H9 (cell line): ENCODE measurements at regions not wholly inside any gene's neighbourhood (a gene's known extent, or its start where the extent isn't known, plus 50 kb on each side); places are given as distances from the start of the nearest gene placed in this dataset.

Source experiments
- DNase-seq: peaks from one replicate; pipeline ENCODE4 v3.0.0-alpha.2; 2017
- H2AFZ ChIP-seq: one replicate; pipeline ENCODE4 v1.6.1; 2013; ENCODE audit warnings: mild to moderate bottlenecking, low read length, control low read depth, moderate library complexity
- H2AK5ac ChIP-seq: 2 replicates; pipeline ENCODE4 v1.6.1; 2013; ENCODE audit warnings: low read length, control low read depth, mixed read lengths; ENCODE audit not compliant: insufficient read length
- H2BK120ac ChIP-seq: one replicate; pipeline ENCODE4 v1.6.1; 2013; ENCODE audit warnings: low read depth, mild to moderate bottlenecking, low read length, control low read depth, inconsistent platforms; ENCODE audit not compliant: poor library complexity, severe bottlenecking
- H2BK12ac ChIP-seq: 2 replicates; pipeline ENCODE4 v1.6.1; 2013; ENCODE audit warnings: low read length, control low read depth, mixed read lengths, low read depth; ENCODE audit not compliant: insufficient read length
- H2BK15ac ChIP-seq: 2 replicates; pipeline ENCODE4 v1.6.1; 2013; ENCODE audit warnings: low read depth, low read length, control low read depth
- H2BK20ac ChIP-seq: one replicate; pipeline ENCODE4 v1.6.1; 2013; ENCODE audit warnings: low read depth, mild to moderate bottlenecking, low read length, control low read depth, inconsistent platforms; ENCODE audit not compliant: poor library complexity, severe bottlenecking
- H2BK5ac ChIP-seq: 2 replicates; pipeline ENCODE4 v1.6.1; 2013; ENCODE audit warnings: low read length, control low read depth, mixed read lengths; ENCODE audit not compliant: insufficient read length
- H3K14ac ChIP-seq: 2 replicates; pipeline ENCODE4 v1.6.1; 2013; ENCODE audit warnings: low read length, control low read depth; ENCODE audit not compliant: insufficient read depth
- H3K18ac ChIP-seq: 2 replicates; pipeline ENCODE4 v1.6.1; 2013; ENCODE audit warnings: low read depth, mild to moderate bottlenecking, mixed read lengths, low read length, control low read depth; ENCODE audit not compliant: insufficient read length
- H3K23ac ChIP-seq: 2 replicates; pipeline ENCODE4 v1.6.1; 2013; ENCODE audit warnings: low read length, control low read depth, mixed read lengths, low read depth; ENCODE audit not compliant: insufficient read length
- H3K23me2 ChIP-seq: 2 replicates; pipeline ENCODE4 v1.6.1; 2013; ENCODE audit warnings: low read depth, mild to moderate bottlenecking, mixed read lengths, low read length, control low read depth; ENCODE audit not compliant: insufficient read length, poor library complexity, severe bottlenecking
- H3K27ac ChIP-seq: 2 replicates; pipeline ENCODE4 v1.5.1; 2013; ENCODE audit warnings: low read length, control low read depth, mixed read lengths, low read depth; ENCODE audit not compliant: insufficient read length
- H3K27me3 ChIP-seq: 2 replicates; pipeline ENCODE4 v1.6.1; 2013; ENCODE audit warnings: low read length, control low read depth, inconsistent platforms; ENCODE audit not compliant: insufficient read depth
- H3K4ac ChIP-seq: 2 replicates; pipeline ENCODE4 v1.6.1; 2013; ENCODE audit warnings: low read depth, mild to moderate bottlenecking, control low read depth, inconsistent platforms, low read length, moderate library complexity
- H3K4me1 ChIP-seq: 2 replicates; pipeline ENCODE4 v1.6.1; 2013; ENCODE audit warnings: low read length, control low read depth, inconsistent platforms; ENCODE audit not compliant: insufficient read depth
- H3K4me2 ChIP-seq: 2 replicates; pipeline ENCODE4 v1.6.1; 2013; ENCODE audit warnings: low read length, control low read depth, mixed read lengths; ENCODE audit not compliant: insufficient read length, insufficient read depth
- H3K56ac ChIP-seq: 2 replicates; pipeline ENCODE4 v1.6.1; 2013; ENCODE audit warnings: low read depth, mild to moderate bottlenecking, mixed read lengths, low read length, control low read depth; ENCODE audit not compliant: insufficient read length
- H3K79me1 ChIP-seq: 2 replicates; pipeline ENCODE4 v1.6.1; 2013; ENCODE audit warnings: low read depth, mild to moderate bottlenecking, moderate library complexity, low read length, control low read depth, inconsistent platforms; ENCODE audit not compliant: insufficient read depth, poor library complexity, severe bottlenecking
- H3K79me2 ChIP-seq: 2 replicates; pipeline ENCODE4 v1.6.1; 2013; ENCODE audit warnings: low read length, control low read depth, inconsistent platforms; ENCODE audit not compliant: insufficient read depth
- H3K9ac ChIP-seq: 2 replicates; pipeline ENCODE4 v1.6.1; 2013; ENCODE audit warnings: low read length, control low read depth, mixed read lengths; ENCODE audit not compliant: insufficient read length; ENCODE audit errors: extremely low read depth
- H3K9me3 ChIP-seq: one replicate; pipeline ENCODE4 v1.6.1; 2013; ENCODE audit warnings: low read depth, low read length, inconsistent platforms; ENCODE audit not compliant: control insufficient read depth
- H3T11ph ChIP-seq: one replicate; pipeline ENCODE4 v1.6.1; 2013; ENCODE audit warnings: mild to moderate bottlenecking, low read length, control low read depth, inconsistent platforms
- H4K20me1 ChIP-seq: one replicate; pipeline ENCODE4 v1.6.1; 2013; ENCODE audit not compliant: control insufficient read depth, insufficient read length, insufficient read depth
- H4K5ac ChIP-seq: 2 replicates; pipeline ENCODE4 v1.6.1; 2013; ENCODE audit warnings: low read depth, mild to moderate bottlenecking, mixed read lengths, low read length, control low read depth; ENCODE audit not compliant: insufficient read length
- H4K8ac ChIP-seq: replicated peaks from 2 replicates; pipeline ENCODE4 v1.6.1; 2013; ENCODE audit warnings: low read length, control low read depth, mixed read lengths, low read depth; ENCODE audit not compliant: insufficient read length
- H4K91ac ChIP-seq: 2 replicates; pipeline ENCODE4 v1.6.1; 2013; ENCODE audit warnings: low read depth, mild to moderate bottlenecking, moderate library complexity, mixed read lengths, low read length, control low read depth; ENCODE audit not compliant: insufficient read length
- H3K27ac Mint-ChIP-seq, 3 experiments: 2 replicates in 2 of 3; 3 replicates in 1 of 3; pipeline ENCODE4 v1.8.0; 2020 to 2021; ENCODE audit warnings: mixed read lengths in 3 of 3, mild to moderate bottlenecking in 1 of 3, moderate library complexity in 1 of 3
- H3K27me3 Mint-ChIP-seq: 2 replicates; pipeline ENCODE4 v1.8.0; 2021; ENCODE audit warnings: low read depth, mild to moderate bottlenecking, moderate library complexity, mixed read lengths
- H3K36me3 Mint-ChIP-seq, 3 experiments: 2 replicates in 2 of 3; 3 replicates in 1 of 3; pipeline ENCODE4 v1.8.0; 2020 to 2021; ENCODE audit warnings: low read depth in 3 of 3, mixed read lengths in 3 of 3; ENCODE audit not compliant: insufficient read depth in 1 of 3
- H3K4me1 Mint-ChIP-seq, 2 experiments: 2 replicates each; pipeline ENCODE4 v1.8.0; 2020; ENCODE audit warnings: mixed read lengths in 2 of 2
- H3K4me3 Mint-ChIP-seq, 2 experiments: 2 replicates in 1 of 2; 3 replicates in 1 of 2; pipeline ENCODE4 v1.8.0; 2020 to 2021; ENCODE audit warnings: mild to moderate bottlenecking in 2 of 2, mixed read lengths in 2 of 2, moderate library complexity in 1 of 2
- H3K9me3 Mint-ChIP-seq, 2 experiments: 2 replicates in 1 of 2; 3 replicates in 1 of 2; pipeline ENCODE4 v1.8.0; 2020; ENCODE audit warnings: mild to moderate bottlenecking in 2 of 2, mixed read lengths in 2 of 2, moderate library complexity in 1 of 2
- CTCF ChIP-seq: fragments of 200-600 bp; sonication (generic); conservative IDR thresholded peaks from 3 replicates; pipeline ENCODE4 v1.8.0; 2021; ENCODE audit warnings: antibody characterized with exemption, mild to moderate bottlenecking
- WGBS: extraction: QIAGEN DNeasy Blood & Tissue Kit; methylation state at CpG from one replicate; pipeline ENCODE4 v1.1.7; 2013; ENCODE audit warnings: missing lambda C conversion rate, low lambda C conversion rate, mixed read lengths; ENCODE audit not compliant: insufficient read length; ENCODE audit errors: extremely low coverage; 5-methylcytosine and 5-hydroxymethylcytosine counted together

DNA sequence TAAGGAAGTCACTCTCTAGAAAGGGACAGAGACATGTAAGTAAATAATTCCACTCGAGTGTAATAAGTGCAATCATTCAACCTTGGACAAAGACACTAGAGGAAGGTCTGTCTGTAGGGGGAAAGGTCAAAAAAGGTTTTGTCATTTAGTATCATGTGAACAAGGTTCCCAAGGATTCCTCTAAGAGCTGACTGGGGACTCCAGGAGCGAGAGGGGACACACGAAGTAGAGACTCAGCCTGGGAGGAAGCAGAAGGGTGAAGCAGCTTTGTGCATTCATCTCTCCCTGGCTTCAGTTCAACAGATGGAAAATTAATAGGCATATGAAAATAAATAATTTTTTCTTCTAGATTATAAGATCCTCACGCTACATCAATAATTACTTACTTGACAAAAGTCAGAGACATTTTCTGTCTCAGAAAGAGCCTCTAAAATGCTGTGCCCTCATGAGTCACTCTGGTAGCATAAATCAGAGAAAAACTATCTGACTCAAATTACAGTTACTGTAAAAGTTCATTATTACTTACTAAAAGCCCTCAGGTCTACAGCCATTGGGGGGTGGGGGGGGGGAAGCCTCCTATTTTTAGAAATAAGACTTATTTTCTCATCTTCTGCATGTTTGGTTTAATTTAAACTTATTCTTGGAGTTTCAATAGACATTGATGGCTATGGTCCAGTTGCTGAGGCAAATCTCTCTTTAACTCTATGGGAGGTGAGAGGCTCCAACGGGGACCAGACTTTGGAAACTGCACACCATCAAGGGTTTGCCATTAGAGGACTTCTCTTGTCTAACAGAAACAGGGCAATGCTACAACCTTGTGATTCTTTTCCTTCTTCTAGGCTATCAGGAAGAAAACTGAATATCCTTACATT lies 275.1 kb upstream of the KLF14 start:
- Histone ChIP-seq H3K9ac (no peak overlapping the region), H3K23ac (no peak overlapping the region), H2BK15ac (no peak overlapping the region), H3K4ac (no peak overlapping the region), H3T11ph (no peak overlapping the region), H4K8ac (no peak overlapping the region), H3K56ac (no peak overlapping the region), H2AFZ (no peak overlapping the region), H3K18ac (no peak overlapping the region), H2BK120ac (no peak overlapping the region), H2BK5ac (no peak overlapping the region), H3K27ac (no peak overlapping the region), H4K5ac (no peak overlapping the region), H3K4me1 (peaks cover 3% of the 10 kb centered on the region; the same call in 1 of the 2 replicates), H3K14ac (no peak overlapping the region), H3K79me2 (no peaks in the 10 kb centered on the region), H3K23me2 (no peaks in the 10 kb centered on the region), H2BK20ac (no peak overlapping the region), H4K91ac (no peak overlapping the region), H2AK5ac (no peak overlapping the region), H3K9me3 (no peaks in the 10 kb centered on the region), H3K4me2 (no peak overlapping the region), H2BK12ac (no peak overlapping the region), H3K27me3 (no peaks in the 10 kb centered on the region), H4K20me1 (no peaks in the 10 kb centered on the region), H3K79me1 (no peaks in the 10 kb centered on the region)
- WGBS = no CpG with 5 or more reads among the region's 5 CpGs
- Mint-ChIP-seq H3K27ac (no peak overlapping the region), H3K4me1 (peaks cover 18 to 22% of the 10 kb centered on the region in 2 experiments), H3K9me3 (peaks cover 0 to 2% of the 10 kb centered on the region in 2 experiments; a peak in 1 of 5 replicates), H3K4me3 (no peak overlapping the region), H3K27me3 (no peaks in the 10 kb centered on the region), H3K36me3 (no peaks in the 10 kb centered on the region; a peak in 1 of 7 replicates)
- no peak for TF ChIP-seq CTCF
- no peak for DNase-seq
